DOHH2 (cell line): ENCODE measurements at regions not wholly inside any gene's neighbourhood (a gene's known extent, or its start where the extent isn't known, plus 50 kb on each side); places are given as distances from the start of the nearest gene placed in this dataset.

Experiments
- H3F3A ChIP-seq: fragments of 200-600 bp; sonication (generic), shearing (Covaris generic); 2 replicates; pipeline ENCODE4 v1.6.0; 2016; ENCODE audit warnings: antibody characterized with exemption, mild to moderate bottlenecking; ENCODE audit not compliant: control insufficient read depth, insufficient read depth
- H3K27ac ChIP-seq: fragments of 200-600 bp; sonication (generic); 2 replicates; pipeline ENCODE4 v1.5.1; 2014; ENCODE audit warnings: low read depth, mild to moderate bottlenecking, low read length, moderate library complexity
- H3K27me3 ChIP-seq: fragments of 200-600 bp; sonication (generic); 2 replicates; pipeline ENCODE4 v1.6.1; 2014; ENCODE audit warnings: mild to moderate bottlenecking, low read length, mixed read lengths; ENCODE audit not compliant: control insufficient read depth
- H3K36me3 ChIP-seq: fragments of 200-600 bp; sonication (generic); 2 replicates; pipeline ENCODE4 v1.6.1; 2014; ENCODE audit warnings: mild to moderate bottlenecking, low read length, moderate library complexity, mixed read lengths; ENCODE audit not compliant: control insufficient read depth
- H3K4me1 ChIP-seq: fragments of 200-600 bp; sonication (generic); 2 replicates; pipeline ENCODE4 v1.6.1; 2014; ENCODE audit warnings: mild to moderate bottlenecking, low read length, mixed read lengths; ENCODE audit not compliant: control insufficient read depth
- H3K4me2 ChIP-seq: fragments of 200-600 bp; sonication (generic); 2 replicates; pipeline ENCODE4 v1.6.0; 2014; ENCODE audit warnings: mild to moderate bottlenecking, low read length, moderate library complexity
- H3K4me3 ChIP-seq: fragments of 200-600 bp; sonication (generic); 2 replicates; pipeline ENCODE4 v1.5.1; 2014; ENCODE audit warnings: mild to moderate bottlenecking, low read length, mixed read lengths
- H3K79me2 ChIP-seq: fragments of 200-600 bp; sonication (generic); 2 replicates; pipeline ENCODE4 v1.6.1; 2014; ENCODE audit warnings: mild to moderate bottlenecking, low read length, mixed read lengths; ENCODE audit not compliant: control insufficient read depth
- H3K9me2 ChIP-seq: fragments of 200-600 bp; sonication (generic); replicated peaks from 2 replicates; pipeline ENCODE4 v1.6.1; 2014; ENCODE audit warnings: mild to moderate bottlenecking, low read length, mixed read lengths; ENCODE audit not compliant: control insufficient read depth
- H3K9me3 ChIP-seq: fragments of 200-600 bp; sonication (generic); 2 replicates; pipeline ENCODE4 v1.6.1; 2014; ENCODE audit warnings: antibody characterized with exemption, low read length, mixed read lengths; ENCODE audit not compliant: control insufficient read depth, insufficient read depth
- H4K20me1 ChIP-seq: fragments of 200-600 bp; sonication (generic); 2 replicates; pipeline ENCODE4 v1.6.0; 2014; ENCODE audit warnings: low read depth, mild to moderate bottlenecking, antibody characterized with exemption, low read length, moderate library complexity; ENCODE audit not compliant: control insufficient read depth, insufficient read depth
- CTCF ChIP-seq: fragments of 200-600 bp; sonication (generic); IDR thresholded peaks from one replicate; pipeline ENCODE4 v1.5.1; 2014; ENCODE audit warnings: antibody characterized with exemption, mild to moderate bottlenecking, low read depth, low read length; ENCODE audit not compliant: poor library complexity, severe bottlenecking
- EZH2phosphoT487 ChIP-seq: fragments of 200-600 bp; sonication (generic); IDR thresholded peaks from 2 replicates; pipeline ENCODE4 v1.6.1; 2017; ENCODE audit warnings: borderline replicate concordance, mild to moderate bottlenecking, antibody characterized with exemption, low read length, moderate library complexity, mixed read lengths

GRCh38 chr3:118778201-118778600 is 256.4 kb downstream of the IGSF11 start:
- Histone ChIP-seq H3K4me2 (no peak overlapping the region), H3K27ac (no peak overlapping the region), H3F3A (no peaks in the 10 kb centered on the region), H3K9me3 (no peaks in the 10 kb centered on the region), H3K27me3 (no peaks in the 10 kb centered on the region), H3K79me2 (no peaks in the 10 kb centered on the region), H3K4me1 (0 out of 2 replicates have a peak, but pooled peaks cover 4% of the 10 kb centered on the region), H3K36me3 (no peaks in the 10 kb centered on the region), H3K9me2 (no peaks in the 10 kb centered on the region), H4K20me1 (no peaks in the 10 kb centered on the region), H3K4me3 (no peak overlapping the region)
- TF ChIP-seq EZH2phosphoT487, result no peak
- no peak for TF ChIP-seq CTCF

DNA sequence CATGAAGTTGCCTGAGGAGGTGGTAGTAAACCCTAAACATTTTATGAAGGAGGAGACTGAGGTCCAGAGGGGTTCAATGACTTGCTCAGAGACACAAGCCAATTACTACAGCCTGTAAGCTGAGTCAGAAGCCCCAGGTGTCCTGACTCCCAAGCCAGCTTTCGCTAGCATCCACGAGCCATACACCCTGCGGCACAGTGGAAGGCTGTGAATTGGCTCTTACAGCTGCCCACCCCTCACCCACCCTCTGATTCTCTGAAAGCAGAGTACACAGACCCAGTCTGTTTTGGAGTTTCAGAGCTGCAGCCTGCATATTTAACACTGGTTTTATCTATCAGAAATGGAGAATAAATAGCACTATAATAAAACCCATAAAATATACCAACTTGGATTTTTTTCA is 253.4 kb downstream of the IGSF11 start:
- TF ChIP-seq CTCF, result no peak
- no peak for TF ChIP-seq EZH2phosphoT487

GRCh38 chr3:118781839-118782238 is 252.8 kb downstream of the IGSF11 start:
- Histone ChIP-seq H3K9me3 (no peaks in the 10 kb centered on the region), H3K27me3 (no peaks in the 10 kb centered on the region), H3K4me3 (no peak overlapping the region), H4K20me1 (no peaks in the 10 kb centered on the region), H3K27ac (no peak overlapping the region), H3F3A (no peaks in the 10 kb centered on the region), H3K79me2 (no peaks in the 10 kb centered on the region), H3K4me2 (no peak overlapping the region), H3K9me2 (no peaks in the 10 kb centered on the region), H3K36me3 (no peaks in the 10 kb centered on the region), H3K4me1 (0 out of 2 replicates have a peak, but pooled peaks cover 4% of the 10 kb centered on the region)
- TF ChIP-seq EZH2phosphoT487 (no peak), CTCF (no peak)

More for the DNA sequence above, 253.4 kb downstream of the IGSF11 start:
- Histone ChIP-seq H3K4me3 (no peak overlapping the region), H3K27me3 (no peaks in the 10 kb centered on the region), H3F3A (no peaks in the 10 kb centered on the region), H4K20me1 (no peaks in the 10 kb centered on the region), H3K9me3 (no peaks in the 10 kb centered on the region), H3K4me2 (no peak overlapping the region), H3K36me3 (no peaks in the 10 kb centered on the region), H3K9me2 (no peaks in the 10 kb centered on the region), H3K4me1 (0 out of 2 replicates have a peak, but pooled peaks cover 4% of the 10 kb centered on the region), H3K27ac (no peak overlapping the region), H3K79me2 (no peaks in the 10 kb centered on the region)
